ENCODE measurements at regions not wholly inside any gene's neighbourhood (a gene's known extent, or its start where the extent isn't known, plus 50 kb on each side); places are given as distances from the start of the nearest gene placed in this dataset.
"Not testable (repeated sequence)": the region's sequence is repeated elsewhere in the genome, so short reads cannot be mapped to it uniquely, and the experiment has no call there.

DNA sequence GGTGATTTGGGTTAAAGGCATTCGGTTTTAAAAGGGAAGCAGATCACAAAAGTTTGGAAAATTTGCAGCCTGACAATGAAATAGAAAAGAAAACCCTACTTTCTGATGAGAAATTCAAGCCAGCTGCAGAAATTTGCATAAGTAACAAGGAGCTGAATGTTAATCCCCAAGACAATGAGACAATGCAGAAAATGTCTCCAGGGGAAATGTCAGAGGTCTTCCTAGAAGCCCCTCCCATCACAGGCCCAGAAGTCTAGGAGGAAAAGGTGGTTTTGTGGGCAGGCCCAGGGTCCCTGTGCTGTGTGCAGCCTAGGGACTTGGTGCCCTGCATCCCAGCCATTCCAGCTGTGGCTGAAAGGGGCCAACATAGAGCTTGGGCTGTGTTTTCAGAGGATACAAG lies 234.2 kb upstream of the GALNT5 start:
- TF ChIP-seq, protein P1, sequence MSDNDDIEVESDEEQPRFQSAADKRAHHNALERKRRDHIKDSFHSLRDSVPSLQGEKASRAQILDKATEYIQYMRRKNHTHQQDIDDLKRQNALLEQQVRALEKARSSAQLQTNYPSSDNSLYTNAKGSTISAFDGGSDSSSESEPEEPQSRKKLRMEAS (CRISPR knock-in tag; IDR thresholded peaks at IDR 0.05): not testable (repeated sequence)
- TF ChIP-seq CTCF (IDR thresholded peaks at IDR 0.05); STAT6 (CRISPR knock-in tag; conservative IDR thresholded peaks at IDR 0.05; ENCODE audit: low read depth); ELF4 (CRISPR knock-in tag; IDR thresholded peaks at IDR 0.05; ENCODE audit: low read depth); ZNF138 (CRISPR knock-in tag; conservative IDR thresholded peaks at IDR 0.05); RELA (CRISPR knock-in tag; IDR thresholded peaks at IDR 0.05; ENCODE audit: borderline replicate concordance); ZNF263 (CRISPR knock-in tag; IDR thresholded peaks at IDR 0.05; ENCODE audit: low read depth); NFYB (CRISPR knock-in tag; conservative IDR thresholded peaks at IDR 0.05; ENCODE audit: low read depth): not testable (repeated sequence)
